Glutamatergic neuron (in vitro differentiated cells): ENCODE measurements at regions not wholly inside any gene's neighbourhood (a gene's known extent, or its start where the extent isn't known, plus 50 kb on each side); places are given as distances from the start of the nearest gene placed in this dataset.
"Not testable (repeated sequence)": the region's sequence is repeated elsewhere in the genome, so short reads cannot be mapped to it uniquely, and the experiment has no call there.

Experiments
- DNase-seq: peaks from one replicate; pipeline ENCODE4 v3.0.0; 2022
- H3K27ac Mint-ChIP-seq: one replicate; pipeline ENCODE4 v1.8.0; 2020; ENCODE audit warnings: mild to moderate bottlenecking, mixed read lengths, inconsistent platforms; ENCODE audit not compliant: unreplicated experiment
- H3K27me3 Mint-ChIP-seq: one replicate; pipeline ENCODE4 v1.8.0; 2020; ENCODE audit warnings: mild to moderate bottlenecking, moderate library complexity, mixed read lengths, inconsistent platforms; ENCODE audit not compliant: unreplicated experiment
- H3K36me3 Mint-ChIP-seq: one replicate; pipeline ENCODE4 v1.8.0; 2020; ENCODE audit warnings: mild to moderate bottlenecking, mixed read lengths, inconsistent platforms; ENCODE audit not compliant: unreplicated experiment
- H3K4me1 Mint-ChIP-seq: one replicate; pipeline ENCODE4 v1.8.0; 2020; ENCODE audit warnings: mild to moderate bottlenecking, low read depth, mixed read lengths, inconsistent platforms; ENCODE audit not compliant: unreplicated experiment
- H3K4me3 Mint-ChIP-seq: one replicate; pipeline ENCODE4 v1.8.0; 2020; ENCODE audit warnings: mild to moderate bottlenecking, mixed read lengths, inconsistent platforms; ENCODE audit not compliant: unreplicated experiment
- H3K9me3 Mint-ChIP-seq: one replicate; pipeline ENCODE4 v1.8.0; 2020; ENCODE audit warnings: mild to moderate bottlenecking, moderate library complexity, mixed read lengths, inconsistent platforms; ENCODE audit not compliant: unreplicated experiment
- CTCF ChIP-seq: fragments of 200-600 bp; sonication (generic); IDR thresholded peaks from one replicate; pipeline ENCODE4 v1.5.0; 2021; ENCODE audit not compliant: partially characterized antibody, unreplicated experiment

GRCh38 chr5:152470167-152470566, 65.1 kb upstream of the NMUR2 start:
- H3K36me3 Mint-ChIP-seq: no peaks in the 10 kb centered on the region
- DNase-seq: no peak
- H3K4me1 Mint-ChIP-seq: no peaks in the 10 kb centered on the region
- TF ChIP-seq CTCF: no peak
- peaks cover 2% of the 10 kb centered on the region for H3K27me3 Mint-ChIP-seq
- no peaks in the 10 kb centered on the region for H3K9me3 Mint-ChIP-seq
- no peak overlapping the region for H3K4me3 Mint-ChIP-seq
- H3K27ac Mint-ChIP-seq: no peak overlapping the region

- H3K36me3 Mint-ChIP-seq: no peaks in the 10 kb centered on the region
- no peaks in the 10 kb centered on the region for H3K9me3 Mint-ChIP-seq
- H3K4me1 Mint-ChIP-seq: no peaks in the 10 kb centered on the region
- TF ChIP-seq CTCF: no peak
- DNase-seq: no peak
- no peak overlapping the region for H3K27ac Mint-ChIP-seq
- H3K27me3 Mint-ChIP-seq: peaks cover 2% of the 10 kb centered on the region
- no peak overlapping the region for H3K4me3 Mint-ChIP-seq
Measured at GRCh38 chr5:152472083-152472482, 67.0 kb upstream of the NMUR2 start.

GRCh38 chr5:152474961-152475360, 69.9 kb upstream of the NMUR2 start:
- Mint-ChIP-seq H3K4me1 (no peaks in the 10 kb centered on the region), H3K36me3 (no peaks in the 10 kb centered on the region), H3K27me3 (peaks cover 2% of the 10 kb centered on the region), H3K27ac (no peak overlapping the region), H3K4me3 (no peak overlapping the region), H3K9me3 (no peaks in the 10 kb centered on the region)
- no peak for TF ChIP-seq CTCF
- DNase-seq: no peak

- H3K27ac Mint-ChIP-seq: no peak overlapping the region
- H3K9me3 Mint-ChIP-seq: peaks cover 6% of the 10 kb centered on the region
- DNase-seq: no peak
- no peaks in the 10 kb centered on the region for H3K27me3 Mint-ChIP-seq
- peaks cover 6% of the 10 kb centered on the region for H3K36me3 Mint-ChIP-seq
- TF ChIP-seq CTCF: no peak
- no peaks in the 10 kb centered on the region for H3K4me1 Mint-ChIP-seq
- no peak overlapping the region for H3K4me3 Mint-ChIP-seq
Measured at GRCh38 chr5:152477536-152477935, 72.5 kb upstream of the NMUR2 start.

GRCh38 chr5:152479866-152480265, 74.8 kb upstream of the NMUR2 start:
- peak; percentile 16 for DNase-seq
- not testable (repeated sequence) for H3K4me3 Mint-ChIP-seq, H3K9me3 Mint-ChIP-seq, H3K36me3 Mint-ChIP-seq, H3K27me3 Mint-ChIP-seq, H3K4me1 Mint-ChIP-seq, H3K27ac Mint-ChIP-seq

GRCh38 chr5:152480677-152481076, 75.6 kb upstream of the NMUR2 start:
- H3K27me3 Mint-ChIP-seq, H3K4me3 Mint-ChIP-seq, H3K9me3 Mint-ChIP-seq, H3K4me1 Mint-ChIP-seq, H3K36me3 Mint-ChIP-seq, DNase-seq, H3K27ac Mint-ChIP-seq: not testable (repeated sequence)
